CD14-positive monocyte (primary cell): ENCODE measurements at regions not wholly inside any gene's neighbourhood (a gene's known extent, or its start where the extent isn't known, plus 50 kb on each side); places are given as distances from the start of the nearest gene placed in this dataset.

ENCODE experiments used
- DNase-seq, 3 donors: peaks; one replicate each; pipeline ENCODE4 v3.0.0-alpha.2; 2011 to 2022
- H2AFZ ChIP-seq: 2 replicates; pipeline ENCODE4 v1.6.0; 2012; ENCODE audit warnings: mild to moderate bottlenecking, low read depth, low read length, inconsistent platforms; ENCODE audit not compliant: insufficient read depth, poor library complexity, severe bottlenecking
- H3K27ac ChIP-seq, 2 donors: 1 replicate in 1 of 2; 2 replicates in 1 of 2; pipeline ENCODE4 v1.5.1; 2012 to 2013; ENCODE audit warnings: low read length in 2 of 2, control low read depth in 1 of 2, inconsistent platforms in 1 of 2, low read depth in 1 of 2, mild to moderate bottlenecking in 1 of 2
- H3K27me3 ChIP-seq, 2 donors: one replicate each; pipeline versions ENCODE4 v1.6.0 to v1.6.1; 2011 to 2013; ENCODE audit warnings: low read length in 2 of 2; ENCODE audit not compliant: control insufficient read depth in 2 of 2, insufficient read depth in 2 of 2
- H3K36me3 ChIP-seq, 2 donors: replicated peaks in 1 of 2; 1 replicate in 1 of 2; 2 replicates in 1 of 2; pipeline versions ENCODE4 v1.5.1 to v1.6.1; 2012 to 2013; ENCODE audit warnings: low read length in 2 of 2, control low read depth in 1 of 2, inconsistent platforms in 1 of 2, mild to moderate bottlenecking in 1 of 2; ENCODE audit not compliant: insufficient read depth in 2 of 2, control insufficient read depth in 1 of 2
- H3K4me1 ChIP-seq, 2 donors: 1 replicate in 1 of 2; 2 replicates in 1 of 2; pipeline versions ENCODE4 v1.5.1 to v1.6.1; 2012 to 2013; ENCODE audit warnings: low read length in 2 of 2, control low read depth in 1 of 2, inconsistent platforms in 1 of 2, mild to moderate bottlenecking in 1 of 2, moderate library complexity in 1 of 2; ENCODE audit not compliant: insufficient read depth in 2 of 2, control insufficient read depth in 1 of 2
- H3K4me2 ChIP-seq: replicated peaks from 2 replicates; pipeline ENCODE3; 2012; ENCODE audit warnings: low read length, moderate library complexity, mild to moderate bottlenecking; ENCODE audit not compliant: poor library complexity, severe bottlenecking; ENCODE audit errors: extremely low read depth
- H3K4me3 ChIP-seq, 3 experiments: fragments of 200-600 bp in 1 of 3; sonication (generic) in 1 of 3; replicated peaks in 1 of 3; 1 replicate in 2 of 3; 2 replicates in 1 of 3; pipeline ENCODE4 v1.5.1; 2011 to 2013; ENCODE audit warnings: low read length in 3 of 3, mild to moderate bottlenecking in 3 of 3, control low read depth in 2 of 3, low read depth in 2 of 3, inconsistent platforms in 1 of 3, moderate library complexity in 1 of 3
- H3K79me2 ChIP-seq: 2 replicates; pipeline ENCODE4 v1.6.0; 2012; ENCODE audit warnings: mild to moderate bottlenecking, control low read depth, inconsistent platforms, low read length, moderate library complexity; ENCODE audit not compliant: insufficient read depth
- H3K9ac ChIP-seq: 2 replicates; pipeline ENCODE4 v1.6.0; 2017; ENCODE audit warnings: low read length, mild to moderate bottlenecking; ENCODE audit not compliant: insufficient read depth, poor library complexity, severe bottlenecking
- H3K9me3 ChIP-seq, 2 donors: replicated peaks in 1 of 2; 1 replicate in 1 of 2; 2 replicates in 1 of 2; pipeline versions ENCODE4 v1.5.1 to v1.6.1; 2012 to 2013; ENCODE audit warnings: low read length in 2 of 2, control low read depth in 1 of 2; ENCODE audit not compliant: control insufficient read depth in 1 of 2, insufficient read depth in 1 of 2
- H4K20me1 ChIP-seq: 2 replicates; pipeline ENCODE4 v1.6.0; 2012; ENCODE audit warnings: mild to moderate bottlenecking, low read length, control low read depth, moderate library complexity; ENCODE audit not compliant: insufficient read depth
- H3K27ac Mint-ChIP-seq, 7 donors: one replicate each; pipeline ENCODE4 v1.8.0; 2020; ENCODE audit warnings: mild to moderate bottlenecking in 7 of 7, mixed read lengths in 7 of 7, moderate library complexity in 6 of 7, inconsistent platforms in 2 of 7
- H3K27me3 Mint-ChIP-seq, 3 donors: one replicate each; pipeline ENCODE4 v1.8.0; 2021 to 2022; ENCODE audit warnings: low read depth in 3 of 3, mild to moderate bottlenecking in 3 of 3, mixed read lengths in 3 of 3, moderate library complexity in 3 of 3, inconsistent platforms in 1 of 3
- H3K36me3 Mint-ChIP-seq, 2 donors: one replicate each; pipeline ENCODE4 v1.8.0; 2020; ENCODE audit warnings: mixed read lengths in 2 of 2, inconsistent platforms in 1 of 2, mild to moderate bottlenecking in 1 of 2
- H3K4me1 Mint-ChIP-seq: one replicate; pipeline ENCODE4 v1.8.0; 2020; ENCODE audit warnings: mild to moderate bottlenecking, mixed read lengths
- H3K4me3 Mint-ChIP-seq, 2 donors: one replicate each; pipeline ENCODE4 v1.8.0; 2020; ENCODE audit warnings: mild to moderate bottlenecking in 2 of 2, mixed read lengths in 2 of 2, moderate library complexity in 1 of 2
- H3K9me3 Mint-ChIP-seq, 7 donors: one replicate each; pipeline ENCODE4 v1.8.0; 2020 to 2022; ENCODE audit warnings: mixed read lengths in 7 of 7, mild to moderate bottlenecking in 6 of 7, moderate library complexity in 6 of 7, inconsistent platforms in 2 of 7
- CTCF ChIP-seq: fragments of 200-600 bp; IDR thresholded peaks from one replicate; pipeline ENCODE4 v1.8.0; 2022; ENCODE audit warnings: antibody characterized with exemption, mild to moderate bottlenecking
- WGBS: methylation state at CpG from one replicate; pipeline ENCODE4 v1.1.5; 2013; ENCODE audit warnings: missing lambda C conversion rate; ENCODE audit not compliant: insufficient coverage; 5-methylcytosine and 5-hydroxymethylcytosine counted together
- intact Hi-C, 2 donors: fragments of 100-400 bp; cut with micrococcal nuclease; formaldehyde crosslinking; loops; one replicate each; pipeline versions ENCODE4 v1.15.0 to v1.15.1; 2023

- H3K36me3 Mint-ChIP-seq = no peaks in the 10 kb centered on the region
These were observed 1596.9 kb downstream of the PLA2G4A start for GRCh38 chr1:188425687-188426086.

GRCh38 chr1:188426561-188426960 is 1597.8 kb downstream of the PLA2G4A start:
- H3K36me3 Mint-ChIP-seq = no peaks in the 10 kb centered on the region
- no peaks in the 10 kb centered on the region for H4K20me1 ChIP-seq
- no peak overlapping the region for H2AFZ ChIP-seq

More at GRCh38 chr1:188425687-188426086, 1596.9 kb downstream of the PLA2G4A start:
- Mint-ChIP-seq H3K27me3 (no peaks in the 10 kb centered on the region), H3K27ac (no peak overlapping the region), H3K4me3 (no peak overlapping the region), H3K9me3 (peaks cover 0 to 13% (median 9%) of the 10 kb centered on the region in 7 donors), H3K4me1 (peaks cover 25% of the 10 kb centered on the region)
- Histone ChIP-seq H4K20me1 (no peaks in the 10 kb centered on the region), H3K9ac (no peak overlapping the region), H3K27me3 (no peaks in the 10 kb centered on the region), H3K79me2 (no peaks in the 10 kb centered on the region), H3K4me1 (no peaks in the 10 kb centered on the region), H3K4me3 (no peak overlapping the region), H3K27ac (no peak overlapping the region), H2AFZ (no peak overlapping the region), H3K9me3 (peaks cover 0 to 7% of the 10 kb centered on the region in 2 donors), H3K4me2 (no peak overlapping the region), H3K36me3 (no peaks in the 10 kb centered on the region)
- no peak for TF ChIP-seq CTCF
- WGBS = no CpG with 5 or more reads among the region's 4 CpGs
- intact Hi-C loops = no loop called here
- DNase-seq = no peak

More at GRCh38 chr1:188426561-188426960, 1597.8 kb downstream of the PLA2G4A start:
- intact Hi-C loops = no loop called here
- H3K4me3 Mint-ChIP-seq = no peak overlapping the region
- TF ChIP-seq CTCF = no peak
- H3K4me1 ChIP-seq = no peaks in the 10 kb centered on the region
- no peak for DNase-seq
- no peak overlapping the region for H3K9ac ChIP-seq
- H3K4me3 ChIP-seq = no peak overlapping the region
- H3K4me1 Mint-ChIP-seq = peaks cover 25% of the 10 kb centered on the region
- no peaks in the 10 kb centered on the region for H3K79me2 ChIP-seq
- H3K27me3 ChIP-seq = no peaks in the 10 kb centered on the region
- H3K9me3 Mint-ChIP-seq = peaks cover 0 to 9% (median 6%) of the 10 kb centered on the region in 7 donors
- no peak overlapping the region for H3K4me2 ChIP-seq
- H3K27me3 Mint-ChIP-seq = no peaks in the 10 kb centered on the region
- no peak overlapping the region for H3K27ac ChIP-seq
- H3K36me3 ChIP-seq = no peaks in the 10 kb centered on the region
- H3K9me3 ChIP-seq = peaks cover 0 to 3% of the 10 kb centered on the region in 2 donors
- no peak overlapping the region for H3K27ac Mint-ChIP-seq
